Skeletal muscle satellite cell (primary cell): ENCODE measurements at regions not wholly inside any gene's neighbourhood (a gene's known extent, or its start where the extent isn't known, plus 50 kb on each side); places are given as distances from the start of the nearest gene placed in this dataset.
"Not testable (repeated sequence)": the region's sequence is repeated elsewhere in the genome, so short reads cannot be mapped to it uniquely, and the experiment has no call there.

ENCODE experiments used
- H3K27me3 ChIP-seq: 2 replicates; pipeline ENCODE4 v1.7.0; 2013; ENCODE audit warnings: low read length; ENCODE audit not compliant: control insufficient read depth, insufficient read depth
- H3K36me3 ChIP-seq: 2 replicates; pipeline ENCODE4 v1.7.0; 2013; ENCODE audit warnings: mild to moderate bottlenecking, control low read depth, low read length; ENCODE audit not compliant: insufficient read depth
- H3K4me1 ChIP-seq: 2 replicates; pipeline ENCODE4 v1.7.0; 2013; ENCODE audit warnings: low read length; ENCODE audit not compliant: control insufficient read depth, insufficient read depth
- H3K4me2 ChIP-seq: 2 replicates; pipeline ENCODE4 v1.7.0; 2013; ENCODE audit warnings: mild to moderate bottlenecking, low read length
- H3K4me3 ChIP-seq: 2 replicates; pipeline ENCODE4 v1.7.0; 2013; ENCODE audit warnings: low read length
- H3K9ac ChIP-seq: 2 replicates; pipeline ENCODE4 v1.7.0; 2013; ENCODE audit warnings: mild to moderate bottlenecking, low read depth, low read length, moderate library complexity
- H3K9me3 ChIP-seq: replicated peaks from 2 replicates; pipeline ENCODE4 v1.7.0; 2013; ENCODE audit warnings: mild to moderate bottlenecking, control low read depth, low read length

- H3K9ac ChIP-seq, H3K4me3 ChIP-seq, H3K4me1 ChIP-seq, H3K4me2 ChIP-seq, H3K36me3 ChIP-seq, H3K9me3 ChIP-seq, H3K27me3 ChIP-seq: not testable (repeated sequence)
Measured at GRCh38 chr2:87132577-87132976, 110.9 kb upstream of the PLGLB1 start.

- not testable (repeated sequence) for H3K9me3 ChIP-seq, H3K4me3 ChIP-seq, H3K36me3 ChIP-seq
Measured at GRCh38 chr2:87151835-87152493, 130.3 kb upstream of the PLGLB1 start.

GRCh38 chr2:87174454-87174853 is 152.8 kb upstream of the PLGLB1 start:
- not testable (repeated sequence) for H3K4me1 ChIP-seq, H3K4me3 ChIP-seq, H3K4me2 ChIP-seq, H3K9me3 ChIP-seq, H3K36me3 ChIP-seq, H3K9ac ChIP-seq, H3K27me3 ChIP-seq

More at GRCh38 chr2:87151835-87152493, 130.3 kb upstream of the PLGLB1 start:
- not testable (repeated sequence) for H3K27me3 ChIP-seq, H3K4me1 ChIP-seq, H3K9ac ChIP-seq, H3K4me2 ChIP-seq

GRCh38 chr2:87183373-87183772 is 161.7 kb upstream of the PLGLB1 start:
- not testable (repeated sequence) for H3K9me3 ChIP-seq, H3K4me2 ChIP-seq, H3K4me3 ChIP-seq, H3K27me3 ChIP-seq, H3K9ac ChIP-seq, H3K36me3 ChIP-seq, H3K4me1 ChIP-seq

- H3K4me3 ChIP-seq, H3K27me3 ChIP-seq, H3K9ac ChIP-seq, H3K4me2 ChIP-seq, H3K36me3 ChIP-seq, H3K4me1 ChIP-seq, H3K9me3 ChIP-seq: not testable (repeated sequence)
Measured at GRCh38 chr2:87184260-87184659, 162.6 kb upstream of the PLGLB1 start.

- H3K36me3 ChIP-seq, H3K4me2 ChIP-seq, H3K9me3 ChIP-seq, H3K27me3 ChIP-seq, H3K4me3 ChIP-seq, H3K4me1 ChIP-seq, H3K9ac ChIP-seq: not testable (repeated sequence)
Measured at GRCh38 chr2:87189214-87189613, 167.6 kb upstream of the PLGLB1 start.

GRCh38 chr2:87193336-87193735 is 171.7 kb upstream of the PLGLB1 start:
- not testable (repeated sequence) for H3K27me3 ChIP-seq, H3K4me3 ChIP-seq, H3K4me1 ChIP-seq, H3K36me3 ChIP-seq, H3K4me2 ChIP-seq, H3K9ac ChIP-seq, H3K9me3 ChIP-seq

GRCh38 chr2:87194254-87194999 is 172.8 kb upstream of the PLGLB1 start:
- H3K36me3 ChIP-seq, H3K4me1 ChIP-seq, H3K4me2 ChIP-seq, H3K27me3 ChIP-seq, H3K4me3 ChIP-seq, H3K9ac ChIP-seq, H3K9me3 ChIP-seq: not testable (repeated sequence)

- H3K4me2 ChIP-seq, H3K9ac ChIP-seq, H3K27me3 ChIP-seq, H3K4me1 ChIP-seq, H3K36me3 ChIP-seq, H3K4me3 ChIP-seq, H3K9me3 ChIP-seq: not testable (repeated sequence)
Measured at GRCh38 chr2:87196720-87197388, 175.2 kb upstream of the PLGLB1 start.

- H3K9me3 ChIP-seq, H3K4me2 ChIP-seq, H3K4me3 ChIP-seq, H3K9ac ChIP-seq, H3K27me3 ChIP-seq, H3K36me3 ChIP-seq, H3K4me1 ChIP-seq: not testable (repeated sequence)
Measured at GRCh38 chr2:87198422-87198821, 176.8 kb upstream of the PLGLB1 start.

GRCh38 chr2:87199228-87199627 is 177.6 kb upstream of the PLGLB1 start:
- H3K4me2 ChIP-seq, H3K9ac ChIP-seq, H3K4me3 ChIP-seq, H3K36me3 ChIP-seq, H3K4me1 ChIP-seq, H3K9me3 ChIP-seq, H3K27me3 ChIP-seq: not testable (repeated sequence)
